ENCODE measurements at regions not wholly inside any gene's neighbourhood (a gene's known extent, or its start where the extent isn't known, plus 50 kb on each side); places are given as distances from the start of the nearest gene placed in this dataset.
"Not testable (repeated sequence)": the region's sequence is repeated elsewhere in the genome, so short reads cannot be mapped to it uniquely, and the experiment has no call there.

DNA sequence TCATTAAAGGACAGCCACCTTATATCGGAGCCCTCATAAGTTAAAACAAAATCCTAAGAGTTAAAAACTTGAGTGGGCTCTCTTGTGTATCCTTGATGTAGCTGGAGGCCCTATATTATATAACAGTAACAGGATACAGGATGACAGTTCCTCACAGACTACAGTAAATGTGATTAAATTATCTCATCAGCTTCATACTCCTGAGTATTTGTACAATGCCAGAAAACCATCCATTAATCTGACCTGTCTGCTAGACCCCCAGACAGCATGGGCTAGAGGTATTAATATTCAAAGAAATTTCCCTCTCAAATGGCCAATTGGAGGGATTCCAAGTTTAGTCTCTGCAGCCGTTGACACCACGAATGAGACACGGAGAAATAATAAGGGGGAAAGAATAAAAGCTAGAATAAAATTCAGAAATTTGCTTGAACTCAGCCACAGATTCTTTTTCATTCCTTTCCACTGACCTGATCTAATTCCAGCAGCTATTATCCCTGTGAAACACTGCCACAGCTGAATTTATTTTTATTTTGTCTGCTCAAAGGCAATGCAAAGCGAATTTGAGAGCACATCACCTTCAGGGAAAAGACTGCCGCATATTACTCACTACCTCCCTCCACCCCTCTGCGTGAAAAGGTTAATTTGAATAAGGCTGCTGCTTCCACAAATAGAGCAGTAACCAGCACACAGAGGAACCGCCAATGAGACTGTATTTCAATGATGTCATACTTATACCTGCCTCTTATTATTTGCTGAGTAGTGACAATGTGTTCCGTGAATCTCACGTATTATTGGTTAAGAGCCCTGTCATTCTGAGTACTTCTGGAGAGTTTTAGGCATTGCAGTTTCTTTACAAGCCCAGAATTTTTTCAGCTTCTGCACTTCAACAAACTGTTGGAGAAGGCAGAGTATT is 155.9 kb upstream of the KLF12 start:
- no peak for DNase-seq (ENCODE audit: low read depth)

DNA sequence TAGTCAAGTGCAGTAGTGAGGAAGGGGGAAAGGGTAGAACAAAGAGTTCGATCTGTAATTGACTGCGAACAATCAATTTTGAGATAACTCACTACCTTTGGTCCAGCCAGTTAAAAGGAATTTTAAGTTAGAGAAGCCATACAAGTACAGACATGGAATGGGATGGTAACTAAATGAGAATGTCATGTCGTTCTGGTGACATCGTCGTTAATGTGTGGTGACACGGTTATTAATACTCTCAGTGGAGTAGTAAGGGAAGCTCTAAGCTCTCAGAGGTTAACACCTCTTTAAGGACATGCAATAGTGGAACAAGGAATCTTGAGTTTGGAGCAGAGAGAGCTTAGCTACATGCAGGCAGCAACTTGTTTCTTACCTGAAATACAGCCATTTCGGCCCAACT is 154.9 kb upstream of the KLF12 start:
- no peak for DNase-seq (ENCODE audit: low read depth)

DNA sequence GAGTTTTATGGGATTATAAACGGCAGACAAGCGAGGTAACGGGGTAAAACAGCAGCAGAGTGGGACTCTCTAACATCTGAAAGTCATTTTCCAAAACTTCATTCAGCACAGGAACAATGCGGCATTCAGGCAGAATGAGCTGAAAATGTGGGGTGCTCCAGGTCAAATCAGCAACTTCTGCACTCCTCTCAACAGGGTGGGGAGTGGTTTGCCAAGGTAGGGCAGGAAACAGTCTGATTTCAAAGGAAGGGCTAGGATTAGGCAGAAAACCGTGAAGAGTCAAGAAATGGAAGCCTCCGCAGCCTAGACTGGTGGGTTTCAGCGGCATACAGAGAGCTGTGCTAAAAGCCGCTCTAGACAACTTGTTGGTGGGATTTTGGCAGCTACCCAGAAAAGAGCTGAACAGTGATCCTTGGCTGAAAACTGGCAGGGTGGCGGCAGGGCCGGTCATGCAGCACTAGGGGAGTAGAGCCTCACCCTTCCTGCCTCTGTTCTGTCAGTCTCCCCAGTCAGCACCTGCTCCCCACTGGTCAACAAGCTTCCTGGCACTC is 154.2 kb upstream of the KLF12 start:
- DNase-seq (ENCODE audit: low read depth): no peak

DNA sequence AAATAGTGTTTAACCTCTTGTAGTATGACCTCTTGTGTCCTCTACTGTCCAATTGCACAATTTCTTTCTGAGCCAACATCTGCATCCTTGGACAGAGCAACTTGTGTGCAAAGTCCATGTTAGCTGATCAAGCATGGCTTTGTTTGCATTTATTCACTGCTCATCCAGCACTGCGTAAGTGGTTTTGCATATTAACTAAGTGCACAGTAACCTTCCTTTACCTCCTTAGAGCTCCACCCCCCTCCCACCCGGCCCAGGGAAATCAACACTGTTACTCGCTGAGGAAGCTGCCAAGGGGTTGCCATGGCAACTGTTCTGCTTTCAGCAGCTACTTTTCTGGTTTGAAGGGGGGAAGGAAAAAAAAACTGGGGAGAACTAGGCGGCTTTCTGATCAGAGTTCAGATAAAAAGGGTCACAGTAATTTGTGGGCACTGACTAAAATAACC is 153.5 kb upstream of the KLF12 start:
- DNase-seq (ENCODE audit: low read depth): no peak

DNA sequence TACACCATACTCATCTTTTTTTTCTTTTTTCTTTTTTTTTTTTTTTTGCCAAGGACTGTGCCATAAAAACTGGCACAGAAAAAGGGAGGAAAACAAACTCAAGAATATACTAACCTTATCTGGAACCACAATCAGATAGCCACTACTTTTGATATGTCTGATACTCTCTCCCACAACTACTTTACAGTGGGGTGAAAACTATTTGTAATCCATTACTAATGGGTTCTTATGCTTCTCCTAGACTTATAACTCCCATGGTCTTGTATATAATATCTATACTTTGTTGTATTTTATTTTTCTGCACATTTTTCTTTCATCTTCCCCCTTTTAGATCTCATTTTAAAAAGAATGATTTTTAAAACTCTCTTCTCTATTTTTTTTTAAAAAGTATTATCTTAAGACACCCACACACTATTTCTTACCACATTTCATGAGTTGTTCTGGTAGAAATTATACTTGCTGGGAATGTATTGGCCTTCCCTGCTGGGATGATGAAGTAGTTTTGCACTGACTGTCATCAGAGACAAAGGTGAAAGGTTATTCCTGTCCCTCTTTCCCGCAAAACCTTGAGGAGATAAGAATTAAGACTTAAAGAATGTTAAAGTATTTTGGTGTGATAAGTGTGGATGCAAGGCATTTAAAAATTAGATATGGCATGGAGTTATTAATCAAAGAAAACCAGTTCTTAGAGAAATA is 146.7 kb upstream of the KLF12 start:
- no peak for DNase-seq (ENCODE audit: low read depth)

DNA sequence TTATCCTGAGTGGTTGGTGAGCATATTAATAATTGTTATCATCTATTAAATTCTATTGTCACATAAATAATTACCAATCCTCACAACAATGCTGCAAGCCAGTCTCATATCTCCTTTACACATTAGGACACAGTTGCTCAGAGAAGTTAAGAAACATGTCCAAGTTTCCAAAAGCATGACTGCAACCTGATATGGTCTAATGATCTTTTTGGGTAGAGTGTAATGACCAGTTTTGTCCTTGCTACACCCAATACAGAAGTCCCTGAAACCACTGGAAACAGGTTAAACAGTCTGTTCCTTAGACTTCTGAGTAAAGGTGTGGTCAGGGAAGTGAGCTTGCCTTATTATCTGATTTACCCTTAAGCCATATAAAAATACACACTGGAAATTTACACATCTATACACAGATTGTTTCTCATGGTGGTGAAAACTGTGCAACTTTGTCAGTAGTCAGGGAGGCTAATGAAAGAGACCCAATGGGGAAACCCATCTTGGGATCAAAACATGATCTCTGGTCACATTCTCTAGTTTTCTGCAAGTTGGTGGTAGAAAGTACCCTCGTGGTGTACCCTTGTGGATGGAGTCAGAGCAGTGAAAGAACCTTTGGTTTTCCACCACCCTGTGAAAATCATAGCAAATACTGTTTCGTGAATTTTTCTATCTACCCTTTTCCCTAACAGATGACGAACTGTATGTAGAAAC is 146.0 kb upstream of the KLF12 start:
- no peak for DNase-seq (ENCODE audit: low read depth)

DNA sequence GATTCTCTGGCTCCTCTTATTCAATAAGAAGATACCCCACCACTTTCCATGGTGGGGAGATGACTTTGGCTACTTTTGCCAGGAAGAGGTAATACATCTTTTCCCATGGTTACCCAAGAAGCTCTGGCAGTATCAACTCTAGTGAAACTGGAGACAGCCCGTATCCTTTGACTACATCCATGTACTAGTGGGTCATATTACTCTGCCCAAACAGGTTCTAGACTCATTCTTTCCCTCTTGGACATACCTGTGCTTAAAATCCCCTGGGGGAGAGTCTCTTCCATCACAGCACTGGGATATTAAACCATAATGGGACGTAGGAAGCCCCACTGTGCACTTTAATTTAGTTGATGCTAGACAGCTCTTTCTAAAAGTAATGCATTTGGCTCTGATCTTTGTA is 144.7 kb upstream of the KLF12 start:
- no peak for DNase-seq (ENCODE audit: low read depth)

DNA sequence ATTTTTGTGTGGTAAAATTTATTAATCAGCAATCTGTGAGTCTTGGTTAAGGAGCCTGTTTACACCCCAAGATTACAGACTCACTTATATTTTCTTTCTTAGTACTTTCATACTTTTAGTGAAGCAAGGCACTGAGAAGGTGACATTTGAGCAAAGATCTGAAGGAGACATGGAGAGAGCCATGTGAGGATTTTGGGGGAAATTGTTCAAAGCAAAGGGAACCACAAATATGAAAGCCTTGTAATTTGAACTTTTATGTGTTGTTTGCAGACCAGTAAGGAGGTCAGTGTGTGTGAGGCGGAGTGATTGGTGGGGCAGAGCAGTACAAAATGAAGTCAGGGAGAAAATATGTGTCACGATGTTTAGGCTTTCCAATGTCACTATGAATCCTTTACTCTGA is 140.7 kb upstream of the KLF12 start:
- no peak for DNase-seq (ENCODE audit: low read depth)

DNA sequence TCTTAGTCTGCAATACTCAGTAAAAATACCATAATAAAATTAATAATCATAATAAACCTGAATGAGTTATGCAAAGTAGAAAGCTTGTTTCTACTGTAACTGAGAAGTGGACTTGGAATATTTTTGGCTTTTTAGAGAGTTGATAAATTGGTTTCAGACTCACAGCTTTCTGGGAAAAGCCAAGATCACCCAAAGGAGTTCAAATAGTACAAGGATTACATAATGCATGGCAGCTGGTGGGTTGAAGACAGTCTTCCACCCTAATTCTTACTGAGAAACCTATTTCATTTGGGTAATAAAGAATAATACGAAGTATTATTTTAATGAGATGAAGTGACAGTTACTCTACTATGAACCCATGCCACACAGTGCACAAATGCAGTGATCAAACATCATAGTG is 139.4 kb upstream of the KLF12 start:
- no peak for DNase-seq (ENCODE audit: low read depth)

DNA sequence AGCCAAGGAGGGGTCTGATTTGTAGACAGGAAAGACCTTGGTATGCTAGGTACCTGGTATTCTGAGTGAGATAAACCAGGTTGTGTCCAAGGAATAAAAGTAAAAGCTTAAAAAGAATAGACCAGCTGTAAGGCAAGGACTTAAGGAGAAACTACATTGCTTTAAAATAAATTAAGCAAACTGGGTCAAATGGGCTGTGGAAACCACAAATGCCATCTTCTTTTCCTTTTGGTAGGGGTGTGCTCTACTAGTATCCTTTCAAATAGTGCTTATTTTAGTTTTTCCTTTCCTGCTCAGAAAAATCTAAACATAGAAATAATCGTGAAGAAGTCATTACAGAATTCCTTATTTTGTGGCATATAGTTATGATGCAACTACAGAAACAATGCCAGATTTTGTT is 138.6 kb upstream of the KLF12 start:
- DNase-seq (ENCODE audit: low read depth): no peak

DNA sequence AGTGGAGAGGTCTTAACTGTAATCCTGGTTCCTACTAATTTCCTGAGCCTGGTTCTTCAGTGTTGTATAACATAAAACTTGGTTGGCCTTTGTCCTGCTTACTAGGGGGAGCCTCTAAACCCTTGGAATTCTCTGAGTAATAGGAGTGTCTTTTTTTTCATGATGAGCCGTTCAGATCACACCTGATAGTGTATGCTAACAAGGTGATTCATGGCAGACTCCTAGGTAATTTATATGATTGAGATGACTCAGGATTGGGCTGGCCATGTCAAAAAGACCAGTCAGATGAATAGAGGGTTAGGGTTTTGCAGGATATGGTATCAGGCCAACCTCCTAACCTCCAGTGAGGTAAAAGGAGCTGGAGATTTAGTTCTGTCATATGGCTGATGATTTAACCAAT is 135.8 kb upstream of the KLF12 start:
- DNase-seq (ENCODE audit: low read depth): no peak

DNA sequence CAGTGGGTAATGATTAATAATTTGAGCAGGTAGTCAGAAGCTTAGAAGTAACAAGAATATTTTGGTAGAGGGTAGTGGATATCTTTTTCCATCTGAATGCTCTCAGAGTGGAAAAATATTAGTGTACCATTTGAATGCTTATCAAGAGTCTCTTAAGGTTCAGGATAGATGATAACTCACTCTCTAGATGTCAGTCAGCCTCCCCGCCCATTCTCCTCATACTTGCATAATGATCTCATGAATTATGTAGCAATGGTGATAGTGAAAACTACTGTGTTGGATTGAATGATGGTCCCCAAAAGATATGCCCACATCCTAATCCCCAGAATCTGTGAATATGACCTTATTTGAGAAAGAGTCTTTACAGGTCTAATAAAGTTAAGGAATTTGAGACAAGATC is 132.7 kb upstream of the KLF12 start:
- no peak for DNase-seq (ENCODE audit: low read depth)

DNA sequence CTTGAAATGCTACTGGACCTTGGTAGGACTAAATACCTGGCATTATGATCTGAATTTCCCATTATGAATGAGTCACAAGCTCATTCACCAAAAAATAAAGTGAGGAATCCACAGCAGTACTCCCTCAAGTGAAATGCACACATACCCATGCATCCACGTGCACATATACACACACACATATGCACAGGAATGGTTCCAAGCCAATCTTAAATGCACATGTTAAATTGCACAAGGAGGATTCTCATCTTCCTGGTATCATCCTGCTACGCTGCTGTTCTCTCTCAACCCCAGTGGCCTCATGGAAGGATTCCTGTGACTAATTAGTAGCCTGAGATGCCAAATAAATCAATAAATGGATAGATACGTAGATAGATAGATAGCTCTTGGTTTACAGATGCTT is 132.1 kb upstream of the KLF12 start:
- DNase-seq (ENCODE audit: low read depth): no peak

DNA sequence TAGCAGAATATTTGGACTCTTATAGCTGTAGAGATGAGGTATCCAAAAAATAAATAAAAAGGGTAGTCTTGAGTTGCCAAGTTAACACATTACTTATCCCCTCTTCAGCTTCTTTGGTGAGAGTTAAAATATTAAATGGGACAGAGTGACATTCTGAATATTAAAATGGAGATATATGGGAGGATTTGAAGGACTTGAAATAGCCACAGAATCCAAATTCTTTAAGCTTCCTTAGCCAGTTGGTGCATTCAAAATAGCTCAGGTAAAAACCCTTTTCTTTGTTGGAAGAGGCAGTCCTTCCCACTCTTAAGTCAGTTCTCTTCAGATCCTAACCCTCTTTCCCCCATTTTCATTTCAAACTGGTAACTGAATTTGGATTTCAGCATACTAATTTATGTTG is 130.1 kb upstream of the KLF12 start:
- DNase-seq (ENCODE audit: low read depth): no peak

DNA sequence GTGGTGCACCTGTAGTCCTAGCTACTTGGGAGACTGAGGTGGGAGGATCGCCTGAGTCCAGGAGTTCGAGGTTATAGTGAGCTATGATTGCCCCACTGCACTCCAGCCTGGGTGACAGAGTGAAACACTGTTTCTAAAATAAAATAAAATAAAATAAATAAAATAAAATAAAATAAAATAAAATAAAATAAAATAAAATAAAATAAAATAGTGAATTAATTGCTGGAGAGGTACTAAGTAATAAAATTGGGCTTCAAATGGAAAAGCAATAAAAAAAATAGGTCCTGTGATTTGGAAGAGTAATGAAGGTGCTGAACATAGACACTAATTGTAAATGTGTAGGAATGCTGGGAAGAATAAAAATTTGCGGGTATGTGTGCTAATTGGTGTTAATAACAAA is 126.2 kb upstream of the KLF12 start:
- not testable (repeated sequence) for DNase-seq (ENCODE audit: low read depth)

DNA sequence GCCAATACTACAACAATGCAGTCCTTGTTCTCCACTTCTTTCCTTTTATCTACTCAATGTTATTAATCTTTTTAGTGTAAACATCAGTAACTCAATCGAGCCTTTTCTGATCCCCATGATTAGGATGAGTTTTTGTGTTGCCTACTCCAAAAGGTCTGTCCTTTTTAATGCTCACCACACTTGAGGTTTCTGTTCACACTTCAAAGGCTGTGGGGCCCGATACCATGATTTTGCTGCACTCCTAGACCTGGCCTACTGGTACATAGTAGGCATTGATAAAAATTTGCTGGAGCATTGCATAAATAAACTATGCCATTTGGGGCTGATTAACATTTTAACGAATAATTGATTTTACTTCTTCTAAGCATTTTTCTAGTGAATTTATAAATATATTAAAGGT is 125.4 kb upstream of the KLF12 start:
- no peak for DNase-seq (ENCODE audit: low read depth)

DNA sequence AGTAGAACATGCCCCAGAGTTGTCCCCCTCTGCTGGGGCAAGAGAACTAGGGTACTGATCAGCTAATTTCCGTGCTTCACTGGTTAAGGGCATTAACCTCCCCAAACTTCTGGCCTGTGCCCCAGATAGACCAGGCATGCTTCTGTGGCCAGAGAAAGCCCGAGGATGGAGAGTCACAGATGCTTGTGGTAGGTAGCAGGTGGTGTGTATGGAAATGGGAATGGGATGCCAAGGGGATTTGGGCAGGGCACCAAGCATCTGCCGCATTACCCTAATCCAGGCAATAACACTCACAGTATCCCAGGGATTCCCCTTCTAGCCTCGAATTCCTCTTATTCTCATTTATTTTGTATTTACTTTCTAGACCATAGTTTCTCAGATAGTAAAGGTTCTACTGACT is 124.8 kb upstream of the KLF12 start:
- no peak for DNase-seq (ENCODE audit: low read depth)

DNA sequence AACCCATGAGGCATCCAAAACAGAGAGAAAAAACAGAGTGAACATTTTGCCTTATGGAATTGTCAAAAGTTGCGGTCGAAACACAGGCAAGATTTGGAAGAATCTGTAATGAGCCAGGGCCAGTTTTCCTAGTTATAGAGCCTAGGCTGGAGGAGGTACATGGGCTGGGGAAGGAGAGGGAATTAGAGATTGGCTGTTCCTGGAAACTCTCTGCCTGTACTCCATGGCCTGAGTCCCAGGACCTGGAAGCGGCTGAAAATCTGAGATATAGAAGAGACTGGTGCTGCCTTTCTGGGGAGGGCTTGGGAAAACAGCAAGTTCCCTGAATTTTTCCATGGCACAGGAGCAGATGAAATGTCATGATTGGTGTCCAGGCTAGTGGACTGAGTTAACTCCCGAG is 122.8 kb upstream of the KLF12 start:
- no peak for DNase-seq (ENCODE audit: low read depth)

DNA sequence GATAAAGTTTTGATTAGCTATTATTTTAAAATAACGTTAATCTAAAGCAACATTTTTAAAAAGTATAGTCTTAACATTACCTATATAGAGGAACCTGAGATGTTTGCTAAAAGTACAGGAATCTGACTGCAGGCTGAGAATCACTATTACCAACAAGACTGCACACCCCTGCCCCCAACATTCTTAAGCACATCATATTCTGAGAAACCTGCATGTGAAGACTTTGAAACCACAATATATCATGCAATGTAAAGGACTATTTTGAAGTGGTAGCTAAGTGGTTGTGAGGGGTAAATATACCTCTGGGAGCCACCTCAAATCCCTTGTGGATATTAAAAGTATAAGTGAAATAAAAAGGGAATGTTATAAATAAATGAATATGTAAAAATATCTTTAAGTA is 119.0 kb upstream of the KLF12 start:
- no peak for DNase-seq (ENCODE audit: low read depth)

DNA sequence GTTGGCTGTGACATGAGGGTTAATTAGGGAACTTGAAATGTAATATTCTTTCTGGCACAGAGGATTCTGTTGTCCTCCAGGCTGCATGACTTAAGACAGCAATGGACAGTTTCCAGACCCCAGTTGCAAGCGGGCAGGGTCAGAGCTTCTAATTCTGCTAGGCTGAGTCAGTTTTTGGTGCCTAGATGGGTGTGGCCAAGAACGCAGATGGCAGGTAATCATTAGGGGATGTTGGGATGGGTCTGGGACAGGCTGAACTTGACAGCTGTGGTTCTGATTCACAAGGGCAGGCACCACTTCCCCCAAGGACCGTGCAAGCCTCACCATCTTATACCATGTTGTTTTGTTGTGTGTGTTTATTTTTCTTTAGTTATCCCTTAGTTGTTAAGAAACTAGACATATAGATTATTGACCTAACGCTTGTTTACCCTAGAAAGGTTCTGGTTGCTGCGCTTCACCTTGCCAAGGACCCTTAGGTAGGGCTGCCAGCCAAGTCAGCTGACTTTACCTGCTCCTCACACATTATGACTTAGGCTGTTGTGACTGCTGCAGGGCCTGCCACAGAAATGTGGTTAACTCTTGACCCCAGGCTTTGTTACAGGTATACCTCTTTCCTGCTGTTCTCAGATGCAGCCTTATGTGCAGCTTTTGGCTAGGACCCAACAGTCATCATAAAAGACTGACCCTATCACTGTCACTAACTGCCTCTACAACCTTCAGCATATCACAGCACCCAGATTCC is 117.7 kb upstream of the KLF12 start:
- no peak for DNase-seq (ENCODE audit: low read depth)

DNA sequence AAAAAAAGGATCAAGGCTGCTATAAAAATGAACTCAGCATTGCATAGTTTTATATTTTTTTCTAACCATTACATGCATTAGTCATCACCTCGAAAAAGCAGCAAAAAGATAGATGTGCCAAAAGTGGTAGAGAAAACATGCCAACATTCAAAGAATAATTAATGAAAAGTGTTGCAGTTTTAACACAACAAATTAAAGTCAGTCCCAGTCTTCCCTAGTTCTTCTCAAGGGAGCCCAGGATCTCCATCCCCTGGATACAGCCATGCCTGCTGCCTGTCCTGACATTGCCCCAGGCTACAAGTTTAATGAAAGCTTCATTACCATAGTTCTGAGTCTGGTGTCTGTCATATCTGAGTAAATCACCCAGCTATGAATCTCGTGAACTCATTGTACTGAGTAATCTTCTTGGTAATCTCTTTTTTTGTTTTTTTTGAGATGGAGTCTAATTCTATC is 116.6 kb upstream of the KLF12 start:
- DNase-seq (ENCODE audit: low read depth): no peak

DNA sequence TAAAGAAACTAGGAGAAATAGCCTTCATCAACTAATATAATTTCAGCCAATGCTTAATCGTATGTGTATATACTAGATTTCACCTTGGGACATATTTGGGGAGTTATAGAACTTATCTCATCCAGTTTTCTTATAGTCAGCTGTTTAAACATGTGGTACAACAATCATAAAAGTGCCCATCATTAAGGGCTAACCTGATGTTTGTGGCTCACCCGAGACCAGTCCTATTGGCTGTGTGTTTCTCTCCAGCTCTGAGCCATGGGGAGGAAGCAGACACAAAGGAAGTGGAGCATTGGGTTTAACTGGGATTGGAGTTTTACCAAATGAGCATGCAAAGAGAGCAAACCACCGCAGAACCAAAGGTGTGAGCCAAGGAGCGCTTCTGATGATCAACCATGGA is 114.3 kb upstream of the KLF12 start:
- no peak for DNase-seq (ENCODE audit: low read depth)
